PC-3 (cell line): ENCODE measurements at regions not wholly inside any gene's neighbourhood (a gene's known extent, or its start where the extent isn't known, plus 50 kb on each side); places are given as distances from the start of the nearest gene placed in this dataset.
"Not testable (repeated sequence)": the region's sequence is repeated elsewhere in the genome, so short reads cannot be mapped to it uniquely, and the experiment has no call there.

ENCODE experiments used
- ATAC-seq: fragments of 200-7000 bp; cut with Tn5 transposase; 2 replicates; pipeline ENCODE4 v1.9.1; 2020; ENCODE audit warnings: mild to moderate bottlenecking, moderate library complexity
- BruUV-seq: library from RNA; stranded (reverse); fragments of 400-500 nt; replicated peaks from 2 replicates; lab custom pipeline; 2021; lab: Mats Ljungman, UMichigan
- CTCF ChIA-PET: fragments of 300-600 bp; sonication (Branson Sonifier 250); formaldehyde crosslinking; loops from one replicate; lab custom pipeline; 2022; ENCODE audit warnings: antibody characterized with exemption; lab: Charles Lee
- POLR2A ChIA-PET: fragments of 300-600 bp; sonication (Branson Sonifier 250); formaldehyde crosslinking; loops from one replicate; lab custom pipeline; 2022; ENCODE audit warnings: antibody characterized with exemption; ENCODE audit not compliant: unreplicated experiment; lab: Charles Lee
- DNase-seq: peaks from one replicate; pipeline ENCODE4 v3.0.0-alpha.2; 2015
- H2AFZ ChIP-seq: fragments of 300-600 bp; sonication (generic); 2 replicates; pipeline ENCODE4 v1.6.0; 2016; ENCODE audit warnings: antibody characterized with exemption, low read length
- H3F3A ChIP-seq: fragments of 300-600 bp; sonication (generic); one replicate; pipeline ENCODE4 v1.6.0; 2017; ENCODE audit warnings: antibody characterized with exemption, low read length, control low read depth, mild to moderate bottlenecking; ENCODE audit not compliant: unreplicated experiment
- H3K27ac ChIP-seq: fragments of 300-600 bp; sonication (generic); 2 replicates; pipeline ENCODE4 v1.5.1; 2016; ENCODE audit warnings: mild to moderate bottlenecking, low read length
- H3K27me3 ChIP-seq: fragments of 300-600 bp; sonication (generic); 2 replicates; pipeline ENCODE4 v1.6.1; 2016; ENCODE audit warnings: low read length, mixed read lengths
- H3K36me3 ChIP-seq: fragments of 300-600 bp; sonication (generic); 2 replicates; pipeline ENCODE4 v1.6.1; 2016; ENCODE audit warnings: low read depth, mixed run types, low read length, mixed read lengths
- H3K4me1 ChIP-seq: fragments of 300-600 bp; sonication (generic); 2 replicates; pipeline ENCODE4 v1.5.1; 2016; ENCODE audit warnings: low read length; ENCODE audit not compliant: insufficient read depth
- H3K4me2 ChIP-seq: fragments of 300-600 bp; sonication (generic); 2 replicates; pipeline ENCODE4 v1.6.0; 2016; ENCODE audit warnings: low read length
- H3K4me3 ChIP-seq: fragments of 300-600 bp; sonication (generic); 2 replicates; pipeline ENCODE4 v1.5.1; 2016; ENCODE audit warnings: mild to moderate bottlenecking, low read length, mixed read lengths
- H3K79me2 ChIP-seq: fragments of 300-600 bp; sonication (generic); 2 replicates; pipeline ENCODE4 v1.6.1; 2017; ENCODE audit warnings: low read length, mixed read lengths
- H3K9ac ChIP-seq: fragments of 300-600 bp; sonication (generic); 2 replicates; pipeline ENCODE4 v1.6.0; 2016; ENCODE audit warnings: mild to moderate bottlenecking, low read length
- H3K9me2 ChIP-seq: fragments of 300-600 bp; sonication (generic); replicated peaks from 2 replicates; pipeline ENCODE4 v1.6.1; 2016; ENCODE audit warnings: mixed run types, low read length, mixed read lengths
- H3K9me3 ChIP-seq: fragments of 300-600 bp; sonication (generic); 2 replicates; pipeline ENCODE4 v1.6.1; 2016; ENCODE audit warnings: low read length, mixed read lengths
- H4K20me1 ChIP-seq: fragments of 300-600 bp; sonication (generic); 2 replicates; pipeline ENCODE4 v1.6.1; 2016; ENCODE audit warnings: low read length, mixed read lengths
- EZH2 ChIP-seq: fragments of 300-600 bp; sonication (generic); IDR thresholded peaks from one replicate; pipeline ENCODE4 v1.6.1; 2017; ENCODE audit warnings: antibody characterized with exemption, mild to moderate bottlenecking, low read length; ENCODE audit not compliant: unreplicated experiment
- EZH2phosphoT487 ChIP-seq: fragments of 300-600 bp; sonication (generic); IDR thresholded peaks from 2 replicates; pipeline ENCODE4 v1.6.1; 2018; ENCODE audit warnings: mild to moderate bottlenecking, antibody characterized with exemption, low read length, borderline replicate concordance
- intact Hi-C: fragments of 100-400 bp; cut with micrococcal nuclease; formaldehyde crosslinking; loops from 2 replicates; pipeline ENCODE4 v1.9.0; 2023
- TF ChIP-seq, protein P1 (sequence below): fragments of 300-600 bp; sonication (generic); conservative IDR thresholded peaks from 2 replicates; pipeline ENCODE4 v1.5.1; 2017; ENCODE audit warnings: antibody characterized with exemption, low read depth, mild to moderate bottlenecking, low read length

DNA sequence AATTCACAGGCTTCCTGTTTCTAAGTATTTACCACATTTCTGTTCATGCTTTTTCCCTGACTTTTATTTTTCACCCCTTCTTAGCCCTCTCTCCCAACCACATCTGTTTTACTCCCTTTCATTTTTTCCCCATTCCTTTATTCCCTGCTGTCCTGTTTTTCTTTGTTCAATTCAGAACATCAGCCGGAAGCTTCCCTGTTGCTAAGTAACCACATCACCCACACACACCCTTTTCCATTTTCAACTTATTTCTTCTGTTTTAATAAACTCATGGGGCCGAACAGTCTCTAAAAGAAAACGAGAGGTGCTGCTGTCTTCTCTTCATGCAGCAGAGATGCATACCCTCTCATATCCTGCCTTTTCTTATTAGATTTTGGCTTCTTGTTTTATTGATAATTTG is 53.5 kb upstream of the CEP85L start:
- peaks cover 11% of the 10 kb centered on the region for H3F3A ChIP-seq
- no peaks in the 10 kb centered on the region for H3K36me3 ChIP-seq
- H3K9ac ChIP-seq, result no peak overlapping the region
- H4K20me1 ChIP-seq, result no peaks in the 10 kb centered on the region
- no peak overlapping the region for H3K27ac ChIP-seq
- no peak overlapping the region for H3K4me3 ChIP-seq
- POLR2A ChIA-PET, result no interaction called here
- H3K79me2 ChIP-seq, result peaks cover 15% of the 10 kb centered on the region
- no peak for DNase-seq
- BruUV-seq, result no TSS peak
- no peaks in the 10 kb centered on the region for H3K27me3 ChIP-seq
- TF ChIP-seq EZH2, result no peak
- TF ChIP-seq EZH2phosphoT487, result no peak
- TF ChIP-seq, protein P1, sequence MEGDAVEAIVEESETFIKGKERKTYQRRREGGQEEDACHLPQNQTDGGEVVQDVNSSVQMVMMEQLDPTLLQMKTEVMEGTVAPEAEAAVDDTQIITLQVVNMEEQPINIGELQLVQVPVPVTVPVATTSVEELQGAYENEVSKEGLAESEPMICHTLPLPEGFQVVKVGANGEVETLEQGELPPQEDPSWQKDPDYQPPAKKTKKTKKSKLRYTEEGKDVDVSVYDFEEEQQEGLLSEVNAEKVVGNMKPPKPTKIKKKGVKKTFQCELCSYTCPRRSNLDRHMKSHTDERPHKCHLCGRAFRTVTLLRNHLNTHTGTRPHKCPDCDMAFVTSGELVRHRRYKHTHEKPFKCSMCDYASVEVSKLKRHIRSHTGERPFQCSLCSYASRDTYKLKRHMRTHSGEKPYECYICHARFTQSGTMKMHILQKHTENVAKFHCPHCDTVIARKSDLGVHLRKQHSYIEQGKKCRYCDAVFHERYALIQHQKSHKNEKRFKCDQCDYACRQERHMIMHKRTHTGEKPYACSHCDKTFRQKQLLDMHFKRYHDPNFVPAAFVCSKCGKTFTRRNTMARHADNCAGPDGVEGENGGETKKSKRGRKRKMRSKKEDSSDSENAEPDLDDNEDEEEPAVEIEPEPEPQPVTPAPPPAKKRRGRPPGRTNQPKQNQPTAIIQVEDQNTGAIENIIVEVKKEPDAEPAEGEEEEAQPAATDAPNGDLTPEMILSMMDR, result no peak
- no peaks in the 10 kb centered on the region for H3K9me2 ChIP-seq
- CTCF ChIA-PET, result no interaction called here
- no peak overlapping the region for H2AFZ ChIP-seq
- no peak overlapping the region for H3K4me2 ChIP-seq
- ATAC-seq, result no peak
- peaks cover 28% of the 10 kb centered on the region for H3K4me1 ChIP-seq
- no peaks in the 10 kb centered on the region for H3K9me3 ChIP-seq
- intact Hi-C loops, result no loop called here

DNA sequence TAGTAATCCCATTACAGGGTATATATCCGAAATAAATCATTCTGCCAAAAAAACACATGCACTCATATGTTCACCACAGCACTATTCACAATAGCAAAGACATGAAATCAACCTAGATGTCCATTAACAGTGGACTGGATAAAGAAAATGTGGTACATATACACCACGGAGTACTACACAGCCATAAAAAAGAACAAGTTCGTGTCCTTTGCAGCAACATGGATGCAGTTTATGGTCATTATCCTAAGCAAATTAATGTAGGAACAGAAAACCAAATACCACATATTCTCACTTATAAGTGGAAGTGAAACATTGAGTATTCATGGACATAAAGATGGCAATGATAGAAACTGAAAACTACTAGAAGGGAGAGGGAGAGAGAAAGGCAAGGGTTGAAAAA is 49.9 kb upstream of the CEP85L start:
- POLR2A ChIA-PET, H3K36me3 ChIP-seq, H4K20me1 ChIP-seq, ATAC-seq, H3K79me2 ChIP-seq, H3K27me3 ChIP-seq, H3K27ac ChIP-seq, H3K4me3 ChIP-seq, H3F3A ChIP-seq, H2AFZ ChIP-seq, H3K9ac ChIP-seq, H3K9me2 ChIP-seq, H3K9me3 ChIP-seq, BruUV-seq, H3K4me1 ChIP-seq, CTCF ChIA-PET, H3K4me2 ChIP-seq, DNase-seq, intact Hi-C loops: not testable (repeated sequence)
